Epithelial cell of esophagus (primary cell): ENCODE measurements at regions not wholly inside any gene's neighbourhood (a gene's known extent, or its start where the extent isn't known, plus 50 kb on each side); places are given as distances from the start of the nearest gene placed in this dataset.

Experiments used
- DNase-seq: peaks from one replicate; pipeline ENCODE4 v3.0.0; 2010; ENCODE audit warnings: low read depth
- H3K4me3 ChIP-seq: 2 replicates; pipeline ENCODE4 v1.5.1; 2011; ENCODE audit warnings: mild to moderate bottlenecking, low read length, control low read depth
- TF ChIP-seq, protein P1 (sequence below): IDR thresholded peaks from 2 replicates; pipeline ENCODE4 v1.5.1; 2011; ENCODE audit warnings: low read depth, mild to moderate bottlenecking, low read length, control low read depth, inconsistent platforms; ENCODE audit not compliant: insufficient read depth; ENCODE audit errors: missing control alignments

DNA sequence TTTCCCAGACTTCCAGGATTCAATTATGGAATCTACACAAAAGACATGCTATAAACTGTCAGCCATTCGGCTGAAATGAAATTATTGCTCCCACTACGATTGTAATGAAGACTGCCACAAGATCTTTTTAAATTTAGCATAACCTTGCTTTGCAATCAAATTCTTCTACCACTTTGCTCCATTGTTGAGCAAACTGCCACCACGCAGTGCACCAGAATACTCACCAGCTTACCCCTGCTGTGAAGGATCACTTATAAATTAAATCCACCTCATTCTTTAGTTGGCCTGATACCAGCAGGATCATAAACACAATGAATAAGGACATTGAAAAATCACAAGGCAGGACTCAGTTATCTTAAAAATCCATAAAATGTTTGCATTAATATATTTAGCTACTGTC lies 116.4 kb upstream of the PRNP start:
- TF ChIP-seq, protein P1, sequence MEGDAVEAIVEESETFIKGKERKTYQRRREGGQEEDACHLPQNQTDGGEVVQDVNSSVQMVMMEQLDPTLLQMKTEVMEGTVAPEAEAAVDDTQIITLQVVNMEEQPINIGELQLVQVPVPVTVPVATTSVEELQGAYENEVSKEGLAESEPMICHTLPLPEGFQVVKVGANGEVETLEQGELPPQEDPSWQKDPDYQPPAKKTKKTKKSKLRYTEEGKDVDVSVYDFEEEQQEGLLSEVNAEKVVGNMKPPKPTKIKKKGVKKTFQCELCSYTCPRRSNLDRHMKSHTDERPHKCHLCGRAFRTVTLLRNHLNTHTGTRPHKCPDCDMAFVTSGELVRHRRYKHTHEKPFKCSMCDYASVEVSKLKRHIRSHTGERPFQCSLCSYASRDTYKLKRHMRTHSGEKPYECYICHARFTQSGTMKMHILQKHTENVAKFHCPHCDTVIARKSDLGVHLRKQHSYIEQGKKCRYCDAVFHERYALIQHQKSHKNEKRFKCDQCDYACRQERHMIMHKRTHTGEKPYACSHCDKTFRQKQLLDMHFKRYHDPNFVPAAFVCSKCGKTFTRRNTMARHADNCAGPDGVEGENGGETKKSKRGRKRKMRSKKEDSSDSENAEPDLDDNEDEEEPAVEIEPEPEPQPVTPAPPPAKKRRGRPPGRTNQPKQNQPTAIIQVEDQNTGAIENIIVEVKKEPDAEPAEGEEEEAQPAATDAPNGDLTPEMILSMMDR, result no peak
- DNase-seq, result no peak
- no peak overlapping the region for H3K4me3 ChIP-seq

DNA sequence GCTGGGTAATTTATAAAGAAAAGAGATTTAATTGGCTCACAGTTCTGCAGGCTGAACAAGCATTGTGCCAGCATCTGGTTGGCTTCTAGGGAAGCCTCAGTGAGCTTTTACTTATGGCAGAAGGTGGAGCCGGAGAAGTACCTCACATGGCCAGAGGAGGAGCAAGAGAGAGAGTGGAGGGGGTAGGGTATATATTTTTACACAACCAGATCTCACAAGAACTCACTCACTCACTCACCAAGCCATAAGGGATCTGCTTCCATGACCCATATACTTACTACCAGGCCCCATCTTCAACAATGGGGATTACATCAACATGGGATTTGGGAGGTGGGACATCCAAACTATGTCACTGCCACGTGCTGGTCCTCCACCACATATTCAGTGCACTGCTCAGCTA lies 117.2 kb upstream of the PRNP start:
- DNase-seq, result no peak
- H3K4me3 ChIP-seq, result no peak overlapping the region
- TF ChIP-seq, protein P1, result peak; percentile 29

DNA sequence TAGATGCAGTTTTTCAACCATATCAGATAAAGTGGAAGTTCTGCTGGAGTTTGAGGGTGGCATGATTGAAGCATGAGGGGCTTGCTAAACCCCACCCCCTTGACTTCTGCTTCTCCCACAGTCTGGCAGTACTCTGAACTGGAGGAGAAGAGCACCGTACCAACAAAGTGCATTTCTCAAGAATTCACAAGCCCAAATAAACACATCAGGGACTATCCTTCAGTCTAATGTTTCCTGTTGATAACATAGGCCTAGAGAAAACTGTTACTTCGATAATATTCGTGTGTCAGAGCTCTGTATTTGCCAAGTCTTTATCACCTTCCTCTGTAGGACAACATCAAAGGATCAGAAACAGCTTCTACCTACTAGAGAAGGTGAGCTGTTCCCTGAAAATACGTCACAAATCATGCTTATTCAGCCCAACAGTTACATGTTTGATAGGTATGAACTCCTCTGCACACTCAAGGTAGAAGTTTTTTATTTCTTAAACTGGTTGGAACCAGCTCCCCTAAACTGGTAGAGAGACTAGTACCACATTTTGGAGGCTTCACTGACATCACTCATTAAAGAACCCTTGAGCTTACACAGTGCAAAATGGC lies 117.8 kb upstream of the PRNP start:
- DNase-seq, result no peak
- H3K4me3 ChIP-seq, result no peak overlapping the region
- TF ChIP-seq, protein P1, result no peak

DNA sequence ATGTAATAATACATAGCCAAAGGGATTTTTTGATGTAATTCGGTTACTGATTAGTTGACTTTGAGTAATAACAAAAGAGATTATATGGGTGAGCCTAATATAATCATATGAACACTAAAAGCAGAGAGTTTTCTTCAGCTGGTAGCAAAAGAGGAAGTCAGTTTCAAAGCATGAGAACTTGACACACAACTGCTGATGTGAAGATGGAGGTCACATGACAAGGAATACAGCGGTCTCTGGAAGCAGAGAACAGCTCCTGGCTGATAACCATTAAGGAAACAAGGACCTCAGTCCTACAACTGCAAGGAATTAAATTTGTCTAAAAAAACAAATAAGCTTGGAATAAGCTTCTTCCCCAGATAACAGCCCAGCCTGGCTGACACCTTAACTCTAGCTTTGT lies 119.1 kb upstream of the PRNP start:
- H3K4me3 ChIP-seq, result no peak overlapping the region
- TF ChIP-seq, protein P1, result no peak
- DNase-seq, result no peak

DNA sequence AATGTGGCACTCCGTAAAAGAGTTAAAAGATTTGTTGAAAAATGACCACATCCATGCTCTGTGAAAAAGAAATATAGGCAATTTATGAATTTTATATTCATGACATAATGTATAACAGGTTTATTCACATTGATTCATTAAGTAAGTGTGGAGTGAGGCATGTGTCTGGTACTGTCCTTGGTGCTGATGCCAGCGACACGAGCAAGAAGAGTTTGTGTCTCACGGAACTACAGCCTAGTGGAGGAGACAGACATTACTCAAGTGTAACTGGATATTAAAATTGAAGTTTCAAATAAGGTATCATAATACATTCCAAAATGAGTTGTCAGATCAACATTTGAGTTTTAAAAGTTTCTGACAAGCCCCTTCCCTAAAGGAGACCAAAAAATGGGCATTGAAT lies 122.7 kb upstream of the PRNP start:
- peak; percentile 88 for DNase-seq
- no peak overlapping the region for H3K4me3 ChIP-seq
- TF ChIP-seq, protein P1, result peak; percentile 50

DNA sequence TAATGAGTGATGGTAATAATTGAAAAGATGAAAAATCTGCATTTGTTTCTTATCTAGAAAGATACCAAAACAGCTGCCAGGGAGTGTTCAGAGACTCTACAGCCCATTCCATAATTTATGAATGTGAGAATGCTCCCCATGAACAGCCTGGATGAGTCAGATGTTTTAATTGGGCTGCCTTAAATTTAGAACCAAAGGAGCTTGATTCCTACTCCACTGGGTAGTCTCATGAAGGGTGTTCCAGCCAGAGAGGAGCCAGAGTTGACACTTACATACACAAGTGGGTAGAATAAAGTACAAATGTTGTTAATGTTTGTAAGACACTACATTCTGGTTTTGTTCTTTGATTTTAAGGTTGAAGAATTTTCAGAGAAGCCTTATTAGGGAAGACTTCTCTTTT lies 123.2 kb upstream of the PRNP start:
- TF ChIP-seq, protein P1, result no peak
- no peak overlapping the region for H3K4me3 ChIP-seq
- no peak for DNase-seq

DNA sequence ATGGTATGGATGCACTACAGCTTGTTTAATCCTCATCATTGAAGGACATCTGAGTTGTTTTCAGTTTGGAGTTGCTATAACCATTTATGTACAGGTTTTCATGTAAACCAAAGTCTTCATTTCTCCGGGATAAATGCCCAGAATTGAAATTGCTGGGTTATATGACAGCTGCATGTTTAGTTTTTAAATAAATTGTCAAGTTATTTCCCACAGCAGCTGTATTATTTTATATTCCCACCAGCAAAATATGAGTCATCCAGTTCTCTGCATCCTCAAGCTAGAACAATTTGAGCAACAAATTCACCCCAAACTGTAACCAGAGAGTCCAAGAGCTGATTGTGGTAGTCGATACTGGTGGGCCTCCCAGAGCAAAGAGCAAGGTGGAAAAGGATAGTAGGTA lies 125.6 kb upstream of the PRNP start:
- TF ChIP-seq, protein P1, result no peak
- DNase-seq, result no peak
- H3K4me3 ChIP-seq, result no peak overlapping the region
